ENCODE measurements at regions not wholly inside any gene's neighbourhood (a gene's known extent, or its start where the extent isn't known, plus 50 kb on each side); places are given as distances from the start of the nearest gene placed in this dataset.

GRCh38 chr4:119709418-119709817 is 80.8 kb upstream of the PDE5A start:
- Histone ChIP-seq H2AK5ac (ENCODE audit: low read depth, low read length) (no peak overlapping the region), H3K56ac (ENCODE audit: extremely low read depth, insufficient read depth, low read length) (no peak overlapping the region), H3K14ac (replicated peaks; ENCODE audit: low read depth, low read length) (no peak overlapping the region), H4K20me1 (ENCODE audit: insufficient read depth, low read length) (no peaks in the 10 kb centered on the region), H3K4me3 (ENCODE audit: insufficient read depth, low read depth, low read length) (no peak overlapping the region), H2BK120ac (ENCODE audit: low read depth, low read length) (no peak overlapping the region), H3K9me3 (ENCODE audit: control insufficient read depth, insufficient read depth, low read length) (no peaks in the 10 kb centered on the region), H2BK20ac (ENCODE audit: low read depth, low read length) (no peak overlapping the region), H3K4me2 (ENCODE audit: low read depth, low read length) (no peak overlapping the region), H2BK15ac (ENCODE audit: low read depth, low read length) (no peak overlapping the region), H3K27me3 (ENCODE audit: control insufficient read depth, insufficient read depth, low read length) (no peaks in the 10 kb centered on the region), H3K9me1 (ENCODE audit: insufficient read depth, low read length) (no peaks in the 10 kb centered on the region), H3K18ac (ENCODE audit: low read depth, low read length) (no peak overlapping the region), H3K23ac (ENCODE audit: low read depth, low read length) (no peak overlapping the region), H4K91ac (ENCODE audit: insufficient read depth, low read depth, low read length) (no peak overlapping the region), H4K8ac (ENCODE audit: low read depth in 2 of 2, low read length in 2 of 2) (no peak overlapping the region), H3K4me1 (ENCODE audit: control insufficient read depth, insufficient read depth, low read length) (no peaks in the 10 kb centered on the region; the same call in 1 of the 2 replicates), H4K5ac (ENCODE audit: low read depth, low read length) (no peak overlapping the region), H3K79me1 (ENCODE audit: low read depth in 1 of 2, low read length in 2 of 2) (no peaks in the 10 kb centered on the region), H3K4ac (ENCODE audit: low read depth, low read length) (no peak overlapping the region), H3K36me3 (ENCODE audit: control insufficient read depth, insufficient read depth, low read length) (no peaks in the 10 kb centered on the region), H2AK9ac (replicated peaks; ENCODE audit: low read depth, low read length, poor library complexity) (no peak overlapping the region), H2AFZ (replicated peaks; ENCODE audit: low read length, poor library complexity) (no peak overlapping the region), H2BK5ac (ENCODE audit: low read depth, low read length, poor library complexity, severe bottlenecking) (no peak overlapping the region), H3K9ac (ENCODE audit: low read depth, low read length) (no peak overlapping the region), H3K27ac (ENCODE audit: insufficient read depth, low read length) (no peak overlapping the region)
- dilution Hi-C loops (cut with HindIII; ENCODE audit: low sequenced_read_pairs, unreplicated experiment) = no loop called here
- BruUV-seq (replicated peaks) = no TSS peak
- ChIA-PET CTCF (no interaction called here), POLR2A (ENCODE audit: unreplicated experiment) (no interaction called here)
- in situ Hi-C loops (cut with MboI; ENCODE audit: low sequenced_read_pairs) = no loop called here
- no peak for ATAC-seq (ENCODE audit: low read depth)
- TF ChIP-seq USF2 (IDR thresholded peaks at IDR 0.05; ENCODE audit: low read depth, low read length) (no peak), MXI1 (IDR thresholded peaks at IDR 0.05; ENCODE audit: borderline replicate concordance, low read depth, low read length) (no peak), RCOR1 (IDR thresholded peaks at IDR 0.05; ENCODE audit: insufficient replicate concordance, low read length) (no peak), BHLHE40 (IDR thresholded peaks at IDR 0.05; ENCODE audit: low read depth, low read length) (no peak), RAD21 (IDR thresholded peaks at IDR 0.05; ENCODE audit: low read length) (no peak), ELK1 (IDR thresholded peaks at IDR 0.05; ENCODE audit: borderline replicate concordance, low read depth, low read length) (no peak), MAFK (IDR thresholded peaks at IDR 0.05; ENCODE audit: low read depth, low read length) (no peak), FOS (IDR thresholded peaks at IDR 0.05; ENCODE audit: low read depth, low read length) (no peak), CHD1 (IDR thresholded peaks at IDR 0.05; ENCODE audit: low read depth, low read length) (no peak), POLR2A (IDR thresholded peaks at IDR 0.05; ENCODE audit: low read depth, low read length) (no peak), RFX5 (IDR thresholded peaks at IDR 0.05; ENCODE audit: low read depth, low read length) (no peak), MAZ (IDR thresholded peaks at IDR 0.05; ENCODE audit: borderline replicate concordance, low read depth, low read length) (no peak), CTCF (conservative IDR thresholded peaks at IDR 0.05; ENCODE audit: low read depth, low read length) (no peak), NFE2L2 (IDR thresholded peaks at IDR 0.05; ENCODE audit: low read depth, low read length) (no peak), CEBPB (IDR thresholded peaks at IDR 0.05; ENCODE audit: low read depth, low read length) (no peak)
- no peak for DNase-seq
- intact Hi-C loops (cut with micrococcal nuclease) = no loop called here
- no CpG with 5 or more reads among the region's 2 CpGs for WGBS, 2 experiments (ENCODE audit: extremely low coverage in 2 of 2, insufficient read length in 1 of 2)
